ENCODE measurements at regions not wholly inside any gene's neighbourhood (a gene's known extent, or its start where the extent isn't known, plus 50 kb on each side); places are given as distances from the start of the nearest gene placed in this dataset.

- H3K27ac ChIP-seq (ENCODE audit: extremely low read depth, low read depth, low read length): no peak overlapping the region
- H3K9ac ChIP-seq (ENCODE audit: insufficient read depth in 1 of 2, low read depth in 2 of 2, low read length in 2 of 2): no peak overlapping the region
- no peaks in the 10 kb centered on the region for H3K36me3 ChIP-seq (ENCODE audit: control insufficient read depth, insufficient read depth, low read length)
- no peaks in the 10 kb centered on the region for H3K27me3 ChIP-seq (ENCODE audit: control insufficient read depth in 2 of 2, insufficient read depth in 2 of 2, low read length in 2 of 2)
- intact Hi-C loops (cut with micrococcal nuclease) (no loop called here), in situ Hi-C loops (cut with MboI) (no loop called here)
- FAIRE-seq (no peak), DNase-seq (ENCODE audit: extremely low read depth in 1 of 4, low spot score in 3 of 4) (no peak), ATAC-seq (no peak)
- H3K9me1 ChIP-seq (ENCODE audit: control insufficient read depth, insufficient read depth, low read length): no peaks in the 10 kb centered on the region
- no peak overlapping the region for H2AFZ ChIP-seq (ENCODE audit: low read depth, low read length)
- H3K79me2 ChIP-seq (ENCODE audit: control insufficient read depth, insufficient read depth, low read length): no peaks in the 10 kb centered on the region
- no TSS peak for BruUV-seq (replicated peaks)
- POLR2A ChIA-PET: interaction anchor here (0.6 kb wide), 2 partner anchors 25 to 41 kb away, joined by 3 read pairs; no protein-coding TSS in a partner anchor
- CTCF ChIA-PET (ENCODE audit: low intra/inter-chr PET ratio): no interaction called here
- WGBS (ENCODE audit: insufficient coverage, low coverage, missing lambda C conversion rate): 80% methylated on average over 7 of the region's 7 CpGs
- TF ChIP-seq NCOA6 (IDR thresholded peaks at IDR 0.05): no peak
- TF ChIP-seq RBM22 (IDR thresholded peaks at IDR 0.05; ENCODE audit: low read depth, low read length, poor library complexity, severe bottlenecking): no peak
- no peak for TF ChIP-seq GATA2 (CRISPR knock-in tag; IDR thresholded peaks at IDR 0.05)
- no peak for TF ChIP-seq WHSC1 (IDR thresholded peaks at IDR 0.05; ENCODE audit: low read length)
- TF ChIP-seq COPS2 (conservative IDR thresholded peaks at IDR 0.05): no peak
- TF ChIP-seq SIX5 (IDR thresholded peaks at IDR 0.05; ENCODE audit: borderline replicate concordance in 1 of 2, insufficient read depth in 1 of 2, low read depth in 1 of 2, low read length in 2 of 2): no peak
- no peak for TF ChIP-seq CAMTA2 (CRISPR knock-in tag; conservative IDR thresholded peaks at IDR 0.05)
- no peak for TF ChIP-seq HCFC1 (IDR thresholded peaks at IDR 0.05; ENCODE audit: low read depth, low read length)
- TF ChIP-seq POLR2B (IDR thresholded peaks at IDR 0.05; ENCODE audit: low read depth, partially characterized antibody): no peak
- TF ChIP-seq ARID4B (CRISPR knock-in tag; IDR thresholded peaks at IDR 0.05): no peak
- TF ChIP-seq TCFL5 (CRISPR knock-in tag; conservative IDR thresholded peaks at IDR 0.05): no peak
- TF ChIP-seq BRF2 (IDR thresholded peaks at IDR 0.05; ENCODE audit: borderline replicate concordance, insufficient read depth, insufficient read length): no peak
- no peak for TF ChIP-seq RUNX1 (IDR thresholded peaks at IDR 0.05; ENCODE audit: low read depth)
- no peak for TF ChIP-seq CREBBP (IDR thresholded peaks at IDR 0.05; ENCODE audit: low read depth, low read length)
- no peak for TF ChIP-seq HES1 (IDR thresholded peaks at IDR 0.05; ENCODE audit: low read depth)
- no peak for TF ChIP-seq NFIC (IDR thresholded peaks at IDR 0.05)
- no peak for TF ChIP-seq BRCA1 (IDR thresholded peaks at IDR 0.05)
- TF ChIP-seq BRCA1 (CRISPR knock-in tag; IDR thresholded peaks at IDR 0.05): no peak
- TF ChIP-seq GTF2E2 (tag; IDR thresholded peaks at IDR 0.05): no peak
- TF ChIP-seq ZNF551 (CRISPR knock-in tag; IDR thresholded peaks at IDR 0.05): no peak
- H3K4me3 ChIP-seq: no peak overlapping the region
- H4K20me1 ChIP-seq (replicated peaks; ENCODE audit: control insufficient read depth, insufficient read depth, low read length): no peaks in the 10 kb centered on the region
- no peak overlapping the region for H3K4me2 ChIP-seq (ENCODE audit: insufficient read depth, low read length)
- H3K4me1 ChIP-seq (replicated peaks in 1 of 2; ENCODE audit: control insufficient read depth in 2 of 2, insufficient read depth in 2 of 2, low read length in 2 of 2): 0 out of 5 replicates have a peak, but pooled peaks cover 0 to 9% of the 10 kb centered on the region in 2 experiments
- no peaks in the 10 kb centered on the region for H3K9me3 ChIP-seq (replicated peaks; ENCODE audit: control insufficient read depth, insufficient read depth, low read depth, low read length)
Measured at GRCh38 chr21:29430576-29430975, 131.9 kb downstream of the BACH1 start.
